Fibroblast of skin of back (primary cell): ENCODE measurements at regions not wholly inside any gene's neighbourhood (a gene's known extent, or its start where the extent isn't known, plus 50 kb on each side); places are given as distances from the start of the nearest gene placed in this dataset.
"Not testable (repeated sequence)": the region's sequence is repeated elsewhere in the genome, so short reads cannot be mapped to it uniquely, and the experiment has no call there.

Experiments
- DNase-seq: peaks from one replicate; pipeline ENCODE4 v3.0.0-alpha.2; 2013

GRCh38 chr12:61111218-61111617, 1149.0 kb upstream of the USP15 start:
- DNase-seq: no peak

GRCh38 chr12:61137677-61138414, 1122.4 kb upstream of the USP15 start:
- DNase-seq: no peak

- DNase-seq: no peak
Measured at GRCh38 chr12:61138415-61138759, 1121.8 kb upstream of the USP15 start.

GRCh38 chr12:61161961-61162360, 1098.2 kb upstream of the USP15 start:
- DNase-seq: no peak

DNA sequence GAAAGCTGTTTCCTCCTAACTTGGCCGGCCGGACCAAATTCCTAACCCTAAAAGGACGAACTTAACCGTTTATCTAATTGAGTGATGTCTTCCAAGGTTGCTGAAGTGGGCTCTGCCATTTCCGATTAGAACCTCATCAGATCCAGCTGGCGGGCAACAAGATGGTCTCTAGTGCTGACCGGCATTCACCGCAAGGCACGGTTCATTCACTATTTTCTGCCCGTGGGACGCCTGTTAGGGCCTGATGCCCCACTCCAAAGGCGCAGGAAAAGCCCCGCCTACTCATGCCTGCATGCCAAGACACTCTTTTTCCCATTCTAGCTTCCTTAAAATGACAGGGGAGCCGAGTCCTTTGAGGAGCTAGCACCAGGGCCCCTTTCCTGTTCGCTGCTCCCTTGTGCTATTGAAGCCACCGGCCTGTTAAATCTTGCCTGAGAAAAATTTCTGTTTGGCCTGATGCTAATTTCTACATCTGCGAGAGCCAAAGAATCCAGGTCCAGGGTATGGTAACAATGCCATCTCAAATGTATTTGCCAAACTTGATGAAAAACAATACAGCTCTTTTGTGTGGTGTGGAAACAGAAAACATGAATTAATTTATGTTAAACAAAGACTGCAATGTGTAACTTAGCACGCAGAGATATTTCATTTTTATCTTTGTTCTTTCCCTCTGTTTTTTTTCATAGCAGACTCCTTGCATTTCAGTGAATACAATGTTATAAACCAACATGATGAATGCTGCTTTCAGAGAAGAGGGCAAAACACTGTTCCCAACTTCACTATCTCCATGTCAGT, 1071.2 kb upstream of the USP15 start:
- no peak for DNase-seq

DNA sequence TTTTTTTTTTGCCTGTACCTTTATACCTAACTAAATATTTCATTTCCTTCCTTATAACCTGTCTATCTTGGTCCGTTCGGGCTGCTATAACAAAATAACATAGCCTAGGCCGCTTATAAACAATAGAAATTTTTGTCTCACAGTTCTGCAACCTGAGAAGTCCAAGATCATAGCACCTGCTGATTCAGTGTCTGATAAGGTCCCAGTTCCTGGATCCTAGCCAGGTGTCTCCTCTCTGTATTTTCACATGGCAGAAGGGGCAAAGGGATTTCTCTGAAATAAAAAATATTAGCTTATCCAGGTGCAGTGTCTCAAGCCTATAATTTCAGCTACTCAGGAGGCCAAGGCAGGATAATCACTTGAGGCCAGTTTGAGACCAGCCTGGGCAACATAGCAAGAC, 1046.6 kb upstream of the USP15 start:
- DNase-seq: no peak

GRCh38 chr12:61220337-61220736, 1039.9 kb upstream of the USP15 start:
- DNase-seq: no peak

DNA sequence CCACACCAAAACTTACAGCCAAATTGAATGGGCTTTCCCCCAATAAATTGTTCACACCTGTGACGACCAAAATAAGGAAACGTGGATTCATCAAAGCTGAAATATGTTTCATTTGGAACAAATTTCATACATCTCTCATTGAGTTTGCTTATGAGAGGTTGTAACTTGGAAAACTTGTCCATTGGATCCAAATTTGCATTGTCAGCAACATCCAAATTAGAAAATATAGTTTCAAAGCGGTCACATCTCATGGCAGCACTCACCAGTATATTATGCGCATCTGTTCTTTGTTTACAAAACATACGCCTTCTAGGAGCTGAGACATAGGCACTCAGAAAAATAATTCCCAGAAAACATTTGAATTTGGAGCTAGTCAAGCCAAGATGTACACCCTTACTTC, 1028.2 kb upstream of the USP15 start:
- DNase-seq: no peak

DNA sequence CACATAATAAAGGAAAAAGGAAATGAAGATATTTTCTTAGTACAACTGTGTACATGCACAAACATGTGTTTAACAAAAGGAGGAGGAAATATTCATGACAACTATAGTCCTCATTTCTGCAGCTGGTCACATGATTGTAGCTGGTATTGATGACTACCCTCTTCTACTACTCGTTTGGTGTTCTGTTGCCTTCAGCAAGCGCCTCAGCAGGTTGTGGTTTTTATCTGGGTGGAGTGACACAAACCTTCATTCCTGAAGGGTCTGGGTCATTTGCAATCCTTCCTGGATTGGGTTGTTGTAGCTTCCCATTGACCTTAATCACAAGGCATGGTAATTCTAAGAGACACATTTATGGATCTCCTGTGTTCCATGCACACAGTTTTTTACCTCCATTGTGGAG, 1009.9 kb upstream of the USP15 start:
- no peak for DNase-seq

DNA sequence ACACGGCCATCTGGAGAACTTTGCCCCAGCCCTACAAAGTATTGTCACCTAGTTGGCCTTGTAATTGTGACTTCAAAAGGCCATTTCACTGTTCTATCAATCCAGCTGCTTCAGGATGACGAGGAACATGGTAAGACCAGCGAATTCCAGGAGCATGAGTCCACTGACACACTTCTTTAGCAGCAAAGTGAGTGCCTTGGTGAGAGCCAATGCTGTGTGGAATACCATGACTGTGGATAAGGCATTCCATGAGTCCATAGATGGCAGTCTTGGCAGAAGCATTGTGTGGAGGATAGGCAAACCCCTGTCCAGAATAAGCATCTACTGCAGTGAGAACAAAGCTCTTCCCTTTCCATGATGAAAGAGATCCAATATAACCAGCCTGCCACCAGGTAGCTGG, 1009.1 kb upstream of the USP15 start:
- DNase-seq: no peak

GRCh38 chr12:61254225-61254624, 1006.0 kb upstream of the USP15 start:
- no peak for DNase-seq

DNA sequence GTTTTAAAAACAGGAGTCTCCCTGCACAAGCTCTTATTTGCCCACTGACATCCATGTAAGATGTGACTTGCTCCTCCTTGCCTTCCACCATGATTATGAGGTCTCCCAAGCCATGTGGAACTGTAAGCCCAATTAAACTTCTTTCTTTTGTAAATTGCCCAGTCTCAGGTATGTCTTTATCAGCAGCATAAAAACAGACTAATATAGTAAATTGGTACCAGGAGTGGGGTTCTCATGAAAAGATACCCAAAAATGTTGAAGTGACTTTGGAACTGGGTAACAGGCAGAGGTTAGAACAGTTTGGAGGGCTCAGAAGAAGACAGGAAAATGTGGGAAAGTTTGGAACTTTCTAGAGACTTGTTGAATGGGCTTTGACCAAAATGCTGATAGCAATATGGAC, 995.9 kb upstream of the USP15 start:
- not testable (repeated sequence) for DNase-seq

GRCh38 chr12:61267474-61267873, 992.7 kb upstream of the USP15 start:
- no peak for DNase-seq

GRCh38 chr12:61272441-61272840, 987.8 kb upstream of the USP15 start:
- no peak for DNase-seq

DNA sequence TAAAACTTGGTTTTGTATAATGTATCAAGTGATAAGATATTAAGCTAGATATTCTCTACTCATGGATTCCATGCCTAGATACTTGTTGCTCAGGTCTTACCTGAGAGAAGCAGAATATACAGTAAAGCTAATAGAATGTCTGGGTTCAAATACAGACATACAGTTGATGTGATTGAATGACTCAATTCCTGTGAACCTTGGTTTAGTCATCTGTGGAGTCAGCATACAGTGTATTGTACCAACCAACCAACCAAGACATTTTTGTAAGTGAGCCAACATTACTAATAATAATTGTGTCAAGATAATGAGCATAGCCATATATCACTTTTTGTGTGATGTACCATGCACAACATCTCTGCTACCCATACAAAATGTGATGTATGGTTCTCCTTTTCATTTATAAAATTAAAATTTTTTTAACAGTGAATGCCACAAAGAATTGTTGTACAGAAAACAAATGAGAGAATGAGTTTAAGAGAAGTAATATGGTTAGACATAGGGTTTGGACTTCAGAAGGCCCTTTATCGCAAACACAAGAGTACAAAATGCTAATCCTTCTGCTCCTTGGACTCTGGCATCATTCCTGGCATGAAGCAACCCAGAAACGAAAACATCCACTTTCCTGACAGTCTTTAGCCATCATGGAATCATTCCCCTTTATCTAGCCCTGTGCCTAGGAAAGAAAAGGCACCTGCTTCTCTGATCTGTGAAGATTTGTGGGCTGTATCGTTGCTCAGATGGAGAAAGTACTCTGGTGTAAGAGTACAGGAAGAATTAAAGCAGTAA, 977.2 kb upstream of the USP15 start:
- DNase-seq: no peak

DNA sequence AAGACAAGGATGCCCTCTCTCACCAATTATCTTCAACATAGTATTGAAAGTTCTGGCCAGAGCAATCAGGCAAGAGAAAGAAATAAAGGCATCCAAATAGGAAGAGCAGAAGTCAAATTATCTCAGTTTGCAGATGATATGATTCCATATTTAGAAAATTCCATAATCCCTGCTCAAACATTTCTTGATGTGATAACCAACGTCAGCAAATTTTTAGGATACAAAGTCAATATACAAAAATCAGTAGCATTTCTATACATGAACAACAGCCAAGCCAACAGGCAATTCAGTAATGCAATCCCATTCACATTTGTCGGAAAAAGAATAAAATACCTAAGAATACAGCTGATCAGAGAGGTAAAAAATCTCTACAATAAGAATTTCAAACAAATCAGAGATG, 969.7 kb upstream of the USP15 start:
- DNase-seq: no peak

DNA sequence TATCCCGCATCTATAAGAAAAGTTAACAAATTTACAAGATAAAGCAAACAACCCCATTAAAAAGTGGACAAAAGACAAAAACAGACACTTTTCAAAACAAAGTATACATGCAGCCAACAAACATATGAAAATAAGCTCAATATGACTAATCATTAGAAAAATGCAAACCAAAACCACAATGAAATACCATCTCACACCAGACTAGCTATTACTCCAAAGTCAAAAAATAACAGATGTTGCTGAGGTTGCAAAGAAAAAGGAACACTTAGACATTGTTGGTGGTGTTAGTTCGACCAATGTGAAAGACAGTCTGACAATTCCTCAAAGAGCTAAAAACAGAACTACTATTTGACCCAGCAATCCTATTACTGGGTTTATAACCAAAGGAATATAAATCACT, 968.6 kb upstream of the USP15 start:
- no peak for DNase-seq

DNA sequence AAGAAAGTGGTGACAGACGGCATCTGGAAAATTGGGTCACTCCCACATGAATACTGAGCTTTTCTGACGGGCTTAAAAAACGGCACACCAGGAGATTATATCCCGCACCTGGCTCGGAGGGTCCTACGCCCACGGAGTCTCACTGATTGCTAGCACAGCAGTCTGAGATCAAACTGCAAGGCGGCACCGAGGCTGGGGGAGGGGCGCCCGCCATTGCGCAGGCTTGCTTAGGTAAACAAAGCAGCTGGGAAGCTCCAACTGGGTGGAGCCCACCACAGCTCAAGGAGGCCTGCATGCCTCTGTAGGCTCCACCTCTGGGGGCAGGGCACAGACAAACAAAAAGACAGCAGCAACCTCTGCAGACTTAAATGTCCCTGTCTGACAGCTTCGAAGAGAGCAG, 966.2 kb upstream of the USP15 start:
- DNase-seq: not testable (repeated sequence)

DNA sequence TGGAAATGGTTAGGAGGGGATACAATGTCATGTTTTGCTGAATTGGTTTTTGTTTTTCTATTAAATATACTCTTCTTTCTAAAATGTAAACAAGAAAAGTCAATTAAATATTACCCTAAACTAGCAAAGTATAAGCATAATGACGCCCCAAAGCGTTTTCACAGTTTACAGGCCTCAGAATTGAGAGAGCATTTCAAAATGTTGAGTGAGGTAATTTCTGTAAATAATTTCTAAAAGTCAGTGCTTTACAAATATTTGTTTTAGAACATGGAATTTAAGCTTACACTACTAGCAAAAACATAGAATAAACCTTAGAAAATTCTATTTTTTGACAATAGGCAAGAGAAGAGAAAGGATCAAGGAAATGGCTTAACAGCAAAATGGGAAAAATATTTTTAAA, 958.4 kb upstream of the USP15 start:
- DNase-seq: no peak

- no peak for DNase-seq
Measured at GRCh38 chr12:61302282-61302681, 957.9 kb upstream of the USP15 start.

DNA sequence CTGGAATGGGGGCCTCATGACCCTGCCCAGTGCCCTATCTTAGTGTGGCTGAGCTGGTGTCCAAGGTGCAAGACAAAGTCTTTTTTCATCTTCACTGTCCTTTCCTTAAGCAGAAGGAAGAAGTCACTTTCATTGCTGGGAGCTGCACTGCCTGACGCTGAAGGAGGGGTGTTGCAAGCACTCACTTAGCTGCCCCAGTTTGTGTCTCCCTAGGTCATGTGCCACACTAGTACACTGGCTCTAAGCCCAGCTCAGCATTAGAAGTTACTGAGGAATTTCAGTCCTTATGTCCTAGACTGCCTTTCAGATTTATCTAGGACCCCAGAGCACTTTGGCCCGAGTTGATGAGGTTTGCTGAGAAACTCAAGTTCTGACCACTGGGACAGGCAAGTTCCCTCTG, 952.0 kb upstream of the USP15 start:
- DNase-seq: no peak

- no peak for DNase-seq
Measured at GRCh38 chr12:61311413-61311812, 948.8 kb upstream of the USP15 start.

- no peak for DNase-seq
Measured at GRCh38 chr12:61348871-61349270, 911.3 kb upstream of the USP15 start.

- DNase-seq: no peak
Measured at GRCh38 chr12:61355105-61355504, 905.1 kb upstream of the USP15 start.
